ENCODE measurements at regions not wholly inside any gene's neighbourhood (a gene's known extent, or its start where the extent isn't known, plus 50 kb on each side); places are given as distances from the start of the nearest gene placed in this dataset.

DNA sequence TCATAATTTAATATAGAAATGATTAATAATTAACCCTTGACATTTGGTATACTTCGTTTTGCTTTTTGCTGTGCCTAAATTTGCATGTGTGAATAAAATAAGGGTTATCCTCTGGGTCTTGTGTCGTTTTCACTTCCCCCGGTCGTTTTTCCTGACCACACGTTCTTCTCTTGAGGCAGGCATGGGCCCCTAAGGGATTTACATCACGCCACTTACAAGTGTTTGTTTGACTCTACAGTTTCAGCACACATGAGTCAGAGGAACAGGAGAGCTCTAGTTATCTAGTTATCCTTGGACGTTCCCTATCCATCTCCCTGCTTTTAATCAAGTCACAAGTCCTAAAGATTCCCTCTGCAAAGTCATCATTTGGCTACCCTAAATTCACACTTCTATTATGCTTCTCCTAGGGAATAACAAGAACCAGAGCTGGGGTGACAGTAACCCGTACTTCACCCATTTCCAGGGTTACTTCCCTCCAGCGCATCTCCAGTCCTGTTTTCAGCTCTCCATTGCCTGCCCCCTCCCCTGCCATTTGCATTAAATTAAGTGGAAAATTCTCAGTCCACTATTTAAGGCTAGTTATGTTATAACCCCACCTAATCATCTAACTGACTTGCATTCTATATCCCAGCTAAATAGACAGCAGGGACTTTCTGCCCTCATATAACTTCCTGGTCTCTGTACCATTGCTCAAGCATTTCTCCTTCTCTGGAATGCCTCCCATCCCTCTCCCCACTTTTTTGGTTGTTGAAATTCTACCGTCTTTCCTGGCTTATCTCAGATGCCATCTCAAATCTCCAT is 206.9 kb downstream of the PTEN start:
- H3K79me2 ChIP-seq (ENCODE audit: control insufficient read depth in 1 of 2, insufficient read depth in 2 of 2, low read length in 2 of 2) = no peaks in the 10 kb centered on the region
- no peak overlapping the region for H3K4ac ChIP-seq (replicated peaks; ENCODE audit: insufficient read length, low read depth, low read length)
- H3K9ac ChIP-seq (replicated peaks in 1 of 4; ENCODE audit: extremely low read depth in 1 of 4, low read depth in 3 of 4, low read length in 3 of 4) = no peak overlapping the region
- no peak overlapping the region for H2BK12ac ChIP-seq (ENCODE audit: low read depth, low read length)
- H2AK5ac ChIP-seq (ENCODE audit: low read depth, low read length) = no peak overlapping the region
- 86% methylated on average over 10 of the region's 10 CpGs; no CpG with 5 or more reads in 1 of the 2 experiments for WGBS, 2 experiments (ENCODE audit: extremely low coverage in 1 of 2, insufficient coverage in 1 of 2, insufficient read length in 1 of 2, insufficient replicate concordance in 2 of 2, low coverage in 1 of 2, low lambda C conversion rate in 2 of 2, missing lambda C conversion rate in 1 of 2)
- H3K14ac ChIP-seq (ENCODE audit: insufficient read length) = no peak overlapping the region
- H3K4me1 ChIP-seq (replicated peaks in 1 of 4; ENCODE audit: control insufficient read depth in 3 of 4, insufficient read depth in 4 of 4, low read length in 3 of 4) = no peaks in the 10 kb centered on the region
- no peak overlapping the region for H2BK20ac ChIP-seq (ENCODE audit: low read length)
- H3K79me1 ChIP-seq (ENCODE audit: low read depth, low read length) = no peaks in the 10 kb centered on the region
- no peak for FAIRE-seq
- no peaks in the 10 kb centered on the region for H3K23me2 ChIP-seq (ENCODE audit: low read depth, low read length)
- no peak overlapping the region for H2AFZ ChIP-seq (ENCODE audit: low read length)
- no peak overlapping the region for H3K4me3 ChIP-seq (ENCODE audit: extremely low read depth in 1 of 4, insufficient read depth in 2 of 4, low read depth in 3 of 4, low read length in 4 of 4)
- no peak overlapping the region for H3K4me2 ChIP-seq (ENCODE audit: insufficient read depth in 1 of 2, low read depth in 2 of 2, low read length in 2 of 2)
- no peak overlapping the region for H3K23ac ChIP-seq (ENCODE audit: insufficient read length)
- H4K5ac ChIP-seq (ENCODE audit: insufficient read length, low read depth, low read length) = no peak overlapping the region
- no peak overlapping the region for H3K18ac ChIP-seq (ENCODE audit: extremely low read depth, low read length)
- no peak overlapping the region for H3K56ac ChIP-seq (replicated peaks; ENCODE audit: insufficient read length, low read depth, low read length)
- H3K36me3 ChIP-seq (ENCODE audit: control insufficient read depth in 2 of 4, insufficient read depth in 4 of 4, low read length in 3 of 4) = no peaks in the 10 kb centered on the region
- H3K27ac ChIP-seq (ENCODE audit: low read depth, low read length) = no peak overlapping the region
- no peaks in the 10 kb centered on the region for H3K9me3 ChIP-seq (ENCODE audit: insufficient read depth in 2 of 2, low read depth in 1 of 2, low read length in 1 of 2)
- ChIA-PET CTCF (ENCODE audit: partially characterized antibody) (interaction anchor here (1.1 kb wide), 1 partner anchor 11 kb away, joined by 3 read pairs; no protein-coding TSS in a partner anchor), POLR2A (ENCODE audit: partially characterized antibody) (no interaction called here)
- H4K91ac ChIP-seq (replicated peaks; ENCODE audit: insufficient read length, low read length) = no peak overlapping the region
- no peak overlapping the region for H2BK15ac ChIP-seq (ENCODE audit: low read length)
- no peak for DNase-seq (ENCODE audit: low read depth in 1 of 2, low spot score in 2 of 2)
- no peak overlapping the region for H4K8ac ChIP-seq (ENCODE audit: extremely low read depth, insufficient read depth, low read length)
- no peak overlapping the region for H2BK120ac ChIP-seq (replicated peaks; ENCODE audit: low read depth, low read length)
- no peak overlapping the region for H2BK5ac ChIP-seq (ENCODE audit: low read depth, low read length)
- no peaks in the 10 kb centered on the region for H3K27me3 ChIP-seq (replicated peaks in 1 of 4; ENCODE audit: control insufficient read depth in 3 of 4, extremely low read depth in 1 of 4, insufficient read depth in 3 of 4, low read length in 3 of 4)
- no peaks in the 10 kb centered on the region for H4K20me1 ChIP-seq (replicated peaks in 1 of 2; ENCODE audit: control insufficient read depth in 1 of 2, insufficient read depth in 2 of 2, low read length in 2 of 2)
- no peak for TF ChIP-seq ZNF274 (IDR thresholded peaks at IDR 0.05; ENCODE audit: borderline replicate concordance, extremely low read depth, low read length)
- no peak for TF ChIP-seq TAF7 (optimal IDR thresholded peaks at IDR 0.05; ENCODE audit: borderline replicate concordance, low read depth, low read length)
- TF ChIP-seq KDM5A (IDR thresholded peaks at IDR 0.05; ENCODE audit: low read length) = no peak
- no peak for TF ChIP-seq HDAC6 (IDR thresholded peaks at IDR 0.05; ENCODE audit: low read depth, low read length)
- TF ChIP-seq NANOG (IDR thresholded peaks at IDR 0.05; ENCODE audit: insufficient read depth, low read depth, low read length, poor library complexity, severe bottlenecking) = no peak
- no peak for TF ChIP-seq JUN (IDR thresholded peaks at IDR 0.05; ENCODE audit: low read depth, low read length)
- TF ChIP-seq, protein P1, sequence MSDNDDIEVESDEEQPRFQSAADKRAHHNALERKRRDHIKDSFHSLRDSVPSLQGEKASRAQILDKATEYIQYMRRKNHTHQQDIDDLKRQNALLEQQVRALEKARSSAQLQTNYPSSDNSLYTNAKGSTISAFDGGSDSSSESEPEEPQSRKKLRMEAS (IDR thresholded peaks at IDR 0.05) = no peak
- TF ChIP-seq, protein P2, sequence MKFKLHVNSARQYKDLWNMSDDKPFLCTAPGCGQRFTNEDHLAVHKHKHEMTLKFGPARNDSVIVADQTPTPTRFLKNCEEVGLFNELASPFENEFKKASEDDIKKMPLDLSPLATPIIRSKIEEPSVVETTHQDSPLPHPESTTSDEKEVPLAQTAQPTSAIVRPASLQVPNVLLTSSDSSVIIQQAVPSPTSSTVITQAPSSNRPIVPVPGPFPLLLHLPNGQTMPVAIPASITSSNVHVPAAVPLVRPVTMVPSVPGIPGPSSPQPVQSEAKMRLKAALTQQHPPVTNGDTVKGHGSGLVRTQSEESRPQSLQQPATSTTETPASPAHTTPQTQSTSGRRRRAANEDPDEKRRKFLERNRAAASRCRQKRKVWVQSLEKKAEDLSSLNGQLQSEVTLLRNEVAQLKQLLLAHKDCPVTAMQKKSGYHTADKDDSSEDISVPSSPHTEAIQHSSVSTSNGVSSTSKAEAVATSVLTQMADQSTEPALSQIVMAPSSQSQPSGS (IDR thresholded peaks at IDR 0.05; ENCODE audit: low read length) = no peak
- TF ChIP-seq EP300 (IDR thresholded peaks at IDR 0.05; ENCODE audit: borderline replicate concordance in 1 of 2, low read depth in 2 of 2, low read length in 2 of 2) = no peak

Measured in H1 (cell line).